ENCODE measurements at regions not wholly inside any gene's neighbourhood (a gene's known extent, or its start where the extent isn't known, plus 50 kb on each side); places are given as distances from the start of the nearest gene placed in this dataset.

GRCh38 chr7:42987648-42988214 lies 55.6 kb downstream of the MRPL32 start:
- DNase-seq (ENCODE audit: low spot score), result no peak

- no peak for DNase-seq (ENCODE audit: low spot score)
Measured at GRCh38 chr7:42991024-42991423, 58.8 kb downstream of the MRPL32 start.

- no peak for DNase-seq (ENCODE audit: low spot score)
Measured at GRCh38 chr7:42991913-42992591, 59.9 kb downstream of the MRPL32 start.

- DNase-seq (ENCODE audit: low spot score), result peak; percentile 50
Measured at GRCh38 chr7:42993038-42993437, 60.9 kb downstream of the MRPL32 start.

GRCh38 chr7:42994096-42994495 lies 61.9 kb downstream of the MRPL32 start:
- no peak for DNase-seq (ENCODE audit: low spot score)

- no peak for DNase-seq (ENCODE audit: low spot score)
Measured at GRCh38 chr7:42997611-42998010, 65.4 kb downstream of the MRPL32 start.

- no peak for DNase-seq (ENCODE audit: low spot score)
Measured at GRCh38 chr7:43004082-43004481, 71.9 kb downstream of the MRPL32 start.

GRCh38 chr7:43006008-43006407 lies 73.8 kb downstream of the MRPL32 start:
- no peak for DNase-seq (ENCODE audit: low spot score)

GRCh38 chr7:43010061-43010460 lies 77.9 kb downstream of the MRPL32 start:
- no peak for DNase-seq (ENCODE audit: low spot score)

- DNase-seq (ENCODE audit: low spot score), result no peak
Measured at GRCh38 chr7:43011879-43012278, 79.7 kb downstream of the MRPL32 start.

- no peak for DNase-seq (ENCODE audit: low spot score)
Measured at GRCh38 chr7:43014406-43014805, 82.2 kb downstream of the MRPL32 start.

GRCh38 chr7:43015301-43015700 lies 83.1 kb downstream of the MRPL32 start:
- DNase-seq (ENCODE audit: low spot score), result no peak

- no peak for DNase-seq (ENCODE audit: low spot score)
Measured at GRCh38 chr7:43018446-43018845, 86.3 kb downstream of the MRPL32 start.

GRCh38 chr7:43021431-43021830 lies 89.3 kb downstream of the MRPL32 start:
- DNase-seq (ENCODE audit: low spot score), result no peak

GRCh38 chr7:43022008-43022407 lies 89.8 kb downstream of the MRPL32 start:
- DNase-seq (ENCODE audit: low spot score), result peak; percentile 78

GRCh38 chr7:43033369-43033768 lies 79.1 kb upstream of the HECW1 start:
- DNase-seq (ENCODE audit: low spot score), result no peak

- no peak for DNase-seq (ENCODE audit: low spot score)
Measured at GRCh38 chr7:43034535-43035002, 77.9 kb upstream of the HECW1 start.

- peak; percentile 44 for DNase-seq (ENCODE audit: low spot score)
Measured at GRCh38 chr7:43037531-43037930, 74.9 kb upstream of the HECW1 start.

GRCh38 chr7:43038254-43038653 lies 74.2 kb upstream of the HECW1 start:
- DNase-seq (ENCODE audit: low spot score), result peak; percentile 85

GRCh38 chr7:43039346-43039745 lies 73.1 kb upstream of the HECW1 start:
- DNase-seq (ENCODE audit: low spot score), result no peak

- DNase-seq (ENCODE audit: low spot score), result no peak
Measured at GRCh38 chr7:43040461-43040860, 72.0 kb upstream of the HECW1 start.

- DNase-seq (ENCODE audit: low spot score), result no peak
Measured at GRCh38 chr7:43041105-43041504, 71.3 kb upstream of the HECW1 start.

GRCh38 chr7:43041724-43042123 lies 70.7 kb upstream of the HECW1 start:
- no peak for DNase-seq (ENCODE audit: low spot score)

GRCh38 chr7:43042302-43042701 lies 70.1 kb upstream of the HECW1 start:
- DNase-seq (ENCODE audit: low spot score), result no peak

Data from umbilical cord (tissue), 1 donor.